ENCODE measurements at regions not wholly inside any gene's neighbourhood (a gene's known extent, or its start where the extent isn't known, plus 50 kb on each side); places are given as distances from the start of the nearest gene placed in this dataset.

GRCh38 chr13:39856714-39857113 is 201.3 kb downstream of the COG6 start:
- TF ChIP-seq CTCF (IDR thresholded peaks at IDR 0.05), result no peak
- H3K4me3 Mint-ChIP-seq, result no peak overlapping the region
- peaks cover 5% of the 10 kb centered on the region for H3K27me3 Mint-ChIP-seq (ENCODE audit: insufficient read depth)

GRCh38 chr13:39858794-39859193 is 203.3 kb downstream of the COG6 start:
- Mint-ChIP-seq H3K4me1 (ENCODE audit: low read depth) (no peaks in the 10 kb centered on the region), H3K9me3 (peaks cover 4% of the 10 kb centered on the region; the same call in 1 of the 2 replicates), H3K36me3 (ENCODE audit: low read depth) (no peaks in the 10 kb centered on the region), H3K27me3 (ENCODE audit: insufficient read depth) (peaks cover 3% of the 10 kb centered on the region), H3K27ac (no peak overlapping the region), H3K4me3 (no peak overlapping the region)
- DNase-seq, result no peak
- TF ChIP-seq CTCF (IDR thresholded peaks at IDR 0.05), result no peak

More at GRCh38 chr13:39856714-39857113, 201.3 kb downstream of the COG6 start:
- H3K27ac Mint-ChIP-seq, result no peak overlapping the region
- no peaks in the 10 kb centered on the region for H3K4me1 Mint-ChIP-seq (ENCODE audit: low read depth)
- DNase-seq, result no peak
- H3K9me3 Mint-ChIP-seq, result peaks cover 18% of the 10 kb centered on the region
- H3K36me3 Mint-ChIP-seq (ENCODE audit: low read depth), result no peaks in the 10 kb centered on the region; the same call in 1 of the 2 replicates

GRCh38 chr13:39859898-39860297 is 204.4 kb downstream of the COG6 start:
- Mint-ChIP-seq H3K4me3 (no peak overlapping the region), H3K27ac (no peak overlapping the region), H3K36me3 (ENCODE audit: low read depth) (no peaks in the 10 kb centered on the region), H3K9me3 (no peaks in the 10 kb centered on the region), H3K4me1 (ENCODE audit: low read depth) (no peaks in the 10 kb centered on the region), H3K27me3 (ENCODE audit: insufficient read depth) (peaks cover 3% of the 10 kb centered on the region)
- DNase-seq, result no peak
- no peak for TF ChIP-seq CTCF (IDR thresholded peaks at IDR 0.05)

- Mint-ChIP-seq H3K36me3 (ENCODE audit: low read depth) (no peaks in the 10 kb centered on the region), H3K27me3 (ENCODE audit: insufficient read depth) (peaks cover 4% of the 10 kb centered on the region; the same call in 1 of the 2 replicates), H3K27ac (no peak overlapping the region), H3K9me3 (no peaks in the 10 kb centered on the region), H3K4me3 (no peak overlapping the region), H3K4me1 (ENCODE audit: low read depth) (no peaks in the 10 kb centered on the region)
- TF ChIP-seq CTCF (IDR thresholded peaks at IDR 0.05), result no peak
- no peak for DNase-seq
Observed at GRCh38 chr13:39862900-39863299, 207.4 kb downstream of the COG6 start.

DNA sequence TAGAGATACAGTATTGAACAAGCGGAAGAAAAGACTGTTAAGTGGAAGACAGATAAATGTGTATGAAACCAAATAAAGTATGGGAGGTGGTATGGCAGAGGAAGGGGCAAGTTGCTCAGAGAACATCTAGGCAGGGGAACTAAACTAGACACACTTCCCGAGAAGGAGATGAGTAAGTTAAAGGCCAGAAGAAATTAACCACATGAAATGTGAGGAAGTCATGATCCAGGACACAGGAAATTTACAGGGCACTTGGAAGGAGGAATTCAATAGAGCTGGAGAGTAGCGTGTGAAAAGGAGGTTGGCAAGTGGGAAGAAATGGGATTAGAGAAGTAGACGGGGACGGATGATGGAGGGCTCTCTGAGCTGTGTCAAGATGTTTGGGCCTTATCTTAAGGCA is 208.8 kb downstream of the COG6 start:
- TF ChIP-seq CTCF (IDR thresholded peaks at IDR 0.05), result no peak
- H3K27ac Mint-ChIP-seq, result no peak overlapping the region
- H3K4me3 Mint-ChIP-seq, result no peak overlapping the region
- H3K27me3 Mint-ChIP-seq (ENCODE audit: insufficient read depth), result peaks cover 4% of the 10 kb centered on the region; the same call in 1 of the 2 replicates
- no peaks in the 10 kb centered on the region for H3K9me3 Mint-ChIP-seq
- no peak for DNase-seq
- H3K36me3 Mint-ChIP-seq (ENCODE audit: low read depth), result no peaks in the 10 kb centered on the region
- H3K4me1 Mint-ChIP-seq (ENCODE audit: low read depth), result no peaks in the 10 kb centered on the region

- no peak for DNase-seq
- Mint-ChIP-seq H3K27ac (no peak overlapping the region), H3K4me1 (ENCODE audit: low read depth) (peaks cover 11% of the 10 kb centered on the region), H3K4me3 (no peak overlapping the region), H3K9me3 (no peaks in the 10 kb centered on the region), H3K27me3 (ENCODE audit: insufficient read depth) (peaks cover 3% of the 10 kb centered on the region; the same call in 1 of the 2 replicates), H3K36me3 (ENCODE audit: low read depth) (no peaks in the 10 kb centered on the region)
- TF ChIP-seq CTCF (IDR thresholded peaks at IDR 0.05), result no peak
Observed at GRCh38 chr13:39866722-39867121, 211.3 kb downstream of the COG6 start.

All from HFFc6 (cell line).